SK-N-SH treated with all-trans-retinoic acid at 6 μM for 48 hours (cell line): ENCODE measurements at regions not wholly inside any gene's neighbourhood (a gene's known extent, or its start where the extent isn't known, plus 50 kb on each side); places are given as distances from the start of the nearest gene placed in this dataset.
"Not testable (repeated sequence)": the region's sequence is repeated elsewhere in the genome, so short reads cannot be mapped to it uniquely, and the experiment has no call there.

ENCODE experiments used
- CSRNP3 ChIP-seq: fragments of 250-450 bp; sonication (Bioruptor Pico); IDR thresholded peaks from 2 replicates; pipeline ENCODE4 v1.5.1; 2021; ENCODE audit warnings: mild to moderate bottlenecking, moderate library complexity
- OSR1 ChIP-seq: fragments of 250-450 bp; sonication (Bioruptor Pico); IDR thresholded peaks from 2 replicates; pipeline ENCODE4 v1.8.0; 2022; ENCODE audit warnings: moderate library complexity, mild to moderate bottlenecking, inconsistent platforms
- RARB ChIP-seq: fragments of 250-450 bp; sonication (Bioruptor Pico); IDR thresholded peaks from 2 replicates; pipeline ENCODE4 v1.8.0; 2021; ENCODE audit warnings: mild to moderate bottlenecking, moderate library complexity
- ZFP3 ChIP-seq: fragments of 250-450 bp; sonication (Bioruptor Pico); IDR thresholded peaks from 2 replicates; pipeline ENCODE4 v1.5.0; 2020; ENCODE audit warnings: mild to moderate bottlenecking, moderate library complexity
- ZNF565 ChIP-seq: fragments of 450-650 bp; formaldehyde crosslinking; conservative IDR thresholded peaks from 2 replicates; pipeline ENCODE4 v1.5.0; 2020; ENCODE audit warnings: low read depth, mild to moderate bottlenecking, moderate library complexity
- TF ChIP-seq, protein P1 (sequence below): fragments of 250-450 bp; sonication (Bioruptor Pico); IDR thresholded peaks from 2 replicates; pipeline ENCODE4 v1.8.0; 2021; ENCODE audit warnings: low read depth, mild to moderate bottlenecking, moderate library complexity, borderline replicate concordance
- TF ChIP-seq, protein P2 (sequence below): fragments of 250-450 bp; sonication (Bioruptor Pico); IDR thresholded peaks from 2 replicates; pipeline ENCODE4 v1.5.0; 2020; ENCODE audit warnings: mild to moderate bottlenecking, moderate library complexity

DNA sequence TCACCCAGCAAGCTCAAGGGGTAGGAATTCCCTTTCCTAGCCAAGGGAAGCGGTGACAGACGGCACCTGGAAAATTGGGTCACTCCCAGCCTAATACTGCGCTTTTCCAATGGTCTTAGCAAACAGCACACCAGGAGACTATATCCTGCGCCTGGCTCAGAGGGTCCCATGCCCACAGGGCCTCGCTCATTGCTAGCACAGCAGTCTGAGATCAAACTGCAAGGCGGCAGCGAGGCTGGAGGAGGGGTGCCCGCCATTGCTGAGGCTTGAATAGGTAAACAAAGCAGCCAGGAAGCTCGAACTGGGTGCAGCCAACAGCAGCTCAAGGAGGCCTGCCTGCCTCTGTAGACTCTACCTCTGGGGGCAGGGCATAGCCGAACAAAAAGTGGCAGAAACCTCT is 500.4 kb upstream of the ANO3 start:
- TF ChIP-seq ZFP3; OSR1; RARB (CRISPR knock-in tag); ZNF565 (CRISPR knock-in tag); CSRNP3 (CRISPR knock-in tag): not testable (repeated sequence)
- TF ChIP-seq, protein P1, sequence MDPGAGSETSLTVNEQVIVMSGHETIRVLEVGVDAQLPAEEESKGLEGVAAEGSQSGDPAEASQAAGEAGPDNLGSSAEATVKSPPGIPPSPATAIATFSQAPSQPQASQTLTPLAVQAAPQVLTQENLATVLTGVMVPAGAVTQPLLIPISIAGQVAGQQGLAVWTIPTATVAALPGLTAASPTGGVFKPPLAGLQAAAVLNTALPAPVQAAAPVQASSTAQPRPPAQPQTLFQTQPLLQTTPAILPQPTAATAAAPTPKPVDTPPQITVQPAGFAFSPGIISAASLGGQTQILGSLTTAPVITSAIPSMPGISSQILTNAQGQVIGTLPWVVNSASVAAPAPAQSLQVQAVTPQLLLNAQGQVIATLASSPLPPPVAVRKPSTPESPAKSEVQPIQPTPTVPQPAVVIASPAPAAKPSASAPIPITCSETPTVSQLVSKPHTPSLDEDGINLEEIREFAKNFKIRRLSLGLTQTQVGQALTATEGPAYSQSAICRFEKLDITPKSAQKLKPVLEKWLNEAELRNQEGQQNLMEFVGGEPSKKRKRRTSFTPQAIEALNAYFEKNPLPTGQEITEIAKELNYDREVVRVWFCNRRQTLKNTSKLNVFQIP, result not testable (repeated sequence)
- TF ChIP-seq, protein P2, sequence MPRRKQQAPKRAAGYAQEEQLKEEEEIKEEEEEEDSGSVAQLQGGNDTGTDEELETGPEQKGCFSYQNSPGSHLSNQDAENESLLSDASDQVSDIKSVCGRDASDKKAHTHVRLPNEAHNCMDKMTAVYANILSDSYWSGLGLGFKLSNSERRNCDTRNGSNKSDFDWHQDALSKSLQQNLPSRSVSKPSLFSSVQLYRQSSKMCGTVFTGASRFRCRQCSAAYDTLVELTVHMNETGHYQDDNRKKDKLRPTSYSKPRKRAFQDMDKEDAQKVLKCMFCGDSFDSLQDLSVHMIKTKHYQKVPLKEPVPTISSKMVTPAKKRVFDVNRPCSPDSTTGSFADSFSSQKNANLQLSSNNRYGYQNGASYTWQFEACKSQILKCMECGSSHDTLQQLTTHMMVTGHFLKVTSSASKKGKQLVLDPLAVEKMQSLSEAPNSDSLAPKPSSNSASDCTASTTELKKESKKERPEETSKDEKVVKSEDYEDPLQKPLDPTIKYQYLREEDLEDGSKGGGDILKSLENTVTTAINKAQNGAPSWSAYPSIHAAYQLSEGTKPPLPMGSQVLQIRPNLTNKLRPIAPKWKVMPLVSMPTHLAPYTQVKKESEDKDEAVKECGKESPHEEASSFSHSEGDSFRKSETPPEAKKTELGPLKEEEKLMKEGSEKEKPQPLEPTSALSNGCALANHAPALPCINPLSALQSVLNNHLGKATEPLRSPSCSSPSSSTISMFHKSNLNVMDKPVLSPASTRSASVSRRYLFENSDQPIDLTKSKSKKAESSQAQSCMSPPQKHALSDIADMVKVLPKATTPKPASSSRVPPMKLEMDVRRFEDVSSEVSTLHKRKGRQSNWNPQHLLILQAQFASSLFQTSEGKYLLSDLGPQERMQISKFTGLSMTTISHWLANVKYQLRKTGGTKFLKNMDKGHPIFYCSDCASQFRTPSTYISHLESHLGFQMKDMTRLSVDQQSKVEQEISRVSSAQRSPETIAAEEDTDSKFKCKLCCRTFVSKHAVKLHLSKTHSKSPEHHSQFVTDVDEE, result not testable (repeated sequence)
